CD4-positive, alpha-beta T cell treated with Interleukin-4 for 4 hours (primary cell): ENCODE measurements at regions not wholly inside any gene's neighbourhood (a gene's known extent, or its start where the extent isn't known, plus 50 kb on each side); places are given as distances from the start of the nearest gene placed in this dataset.
"Not testable (repeated sequence)": the region's sequence is repeated elsewhere in the genome, so short reads cannot be mapped to it uniquely, and the experiment has no call there.

ENCODE experiments used
- DNase-seq: peaks from one replicate; pipeline ENCODE4 v3.0.0-alpha.2; 2020

DNA sequence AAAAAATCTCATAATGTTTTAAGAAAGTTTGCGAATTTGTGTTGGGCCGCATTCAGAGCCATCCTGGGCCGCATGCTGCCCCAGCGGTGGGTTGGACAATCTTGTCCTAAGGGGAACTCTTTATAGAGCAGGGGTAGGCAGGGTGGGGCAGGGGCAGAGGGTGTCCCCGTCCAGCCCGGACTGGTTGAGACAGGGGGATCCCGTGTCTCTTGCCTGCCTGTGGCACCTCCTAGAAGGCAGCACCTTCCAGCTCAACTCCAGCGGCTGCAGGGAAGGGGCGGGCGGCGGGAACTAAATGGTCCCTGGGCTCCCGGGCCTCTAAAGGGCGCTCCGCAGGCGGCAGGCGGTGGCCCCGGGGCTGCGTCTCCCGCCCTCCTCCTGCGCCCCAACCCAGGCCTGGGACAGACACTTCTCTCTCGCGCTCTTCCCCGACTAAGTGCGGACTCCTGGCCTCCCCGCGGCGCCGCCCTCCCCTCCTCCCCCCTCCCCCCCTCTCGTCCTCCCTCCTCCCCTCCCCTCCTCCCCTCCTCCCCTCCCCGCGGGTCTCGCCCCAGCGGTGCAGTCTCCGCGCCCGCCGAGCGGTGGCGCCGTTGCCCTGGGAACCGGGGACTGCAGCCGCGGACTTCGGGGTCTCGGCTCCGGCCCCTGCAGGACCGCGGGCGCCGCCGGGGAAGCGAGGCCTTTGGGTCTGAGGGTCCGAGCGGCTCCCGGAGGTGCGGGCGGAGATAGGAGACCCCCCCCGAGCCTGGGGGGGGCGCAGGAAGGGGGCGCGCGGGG is 132.6 kb downstream of the MRPL36 start:
- DNase-seq: no peak

DNA sequence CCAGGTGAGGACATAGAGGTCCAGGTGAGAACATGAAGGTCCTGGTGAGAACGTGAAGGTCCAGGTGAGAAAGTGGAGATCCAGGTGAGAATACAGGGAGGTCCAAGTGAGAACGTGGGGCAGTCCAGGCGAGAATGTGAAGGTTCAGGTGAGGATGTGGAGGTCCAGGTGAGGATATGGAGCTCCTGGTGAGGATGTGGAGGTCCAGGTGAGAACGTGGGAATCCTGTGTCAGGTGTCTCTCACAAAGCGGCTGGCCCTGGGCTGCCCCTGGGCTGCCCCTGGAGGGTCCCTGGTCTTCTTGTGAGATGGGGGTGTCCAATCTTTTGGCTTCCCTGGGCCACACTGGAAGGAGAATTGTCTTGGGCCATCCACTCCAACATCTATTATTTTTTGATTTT is 133.4 kb downstream of the MRPL36 start:
- no peak for DNase-seq

DNA sequence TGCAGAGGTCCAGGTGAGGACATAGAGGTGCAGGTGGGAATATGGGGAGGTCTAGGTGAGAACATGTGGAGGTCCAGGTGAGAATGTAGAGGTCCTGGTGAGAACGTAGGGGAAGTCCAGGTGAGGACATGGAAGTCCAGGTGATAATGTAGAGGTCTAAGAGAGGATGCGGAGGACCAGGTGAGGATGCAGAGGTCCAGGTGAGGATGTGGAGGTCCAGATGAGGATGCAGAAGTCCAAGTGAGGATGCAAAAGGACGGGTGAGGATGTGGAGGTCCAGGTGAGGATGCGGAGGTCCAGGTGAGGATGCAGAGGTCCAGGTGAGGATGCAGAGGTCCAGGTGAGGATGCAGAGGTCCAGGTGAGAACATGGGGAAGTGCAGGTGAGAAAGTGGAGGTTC is 133.8 kb downstream of the MRPL36 start:
- no peak for DNase-seq

DNA sequence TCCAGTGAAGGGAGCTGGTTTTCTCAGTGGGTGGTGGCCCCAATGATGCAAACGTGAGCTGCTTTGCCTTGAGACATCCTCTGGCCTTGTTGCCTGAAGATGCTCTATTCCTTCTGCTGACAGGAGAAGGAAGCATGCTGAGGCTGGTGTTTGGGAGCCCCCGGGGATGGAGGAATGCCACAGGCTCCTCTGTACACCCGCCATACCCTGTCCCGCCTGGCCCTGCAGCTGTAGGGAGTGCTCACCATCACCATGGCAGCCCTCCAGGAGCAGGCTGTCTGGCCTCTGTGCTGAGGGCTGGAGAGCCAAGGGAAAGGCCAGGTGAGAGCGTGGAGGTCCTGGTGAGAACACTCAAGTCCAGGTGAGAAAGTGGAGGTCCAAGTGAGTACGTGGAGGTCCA is 134.4 kb downstream of the MRPL36 start:
- DNase-seq: no peak

DNA sequence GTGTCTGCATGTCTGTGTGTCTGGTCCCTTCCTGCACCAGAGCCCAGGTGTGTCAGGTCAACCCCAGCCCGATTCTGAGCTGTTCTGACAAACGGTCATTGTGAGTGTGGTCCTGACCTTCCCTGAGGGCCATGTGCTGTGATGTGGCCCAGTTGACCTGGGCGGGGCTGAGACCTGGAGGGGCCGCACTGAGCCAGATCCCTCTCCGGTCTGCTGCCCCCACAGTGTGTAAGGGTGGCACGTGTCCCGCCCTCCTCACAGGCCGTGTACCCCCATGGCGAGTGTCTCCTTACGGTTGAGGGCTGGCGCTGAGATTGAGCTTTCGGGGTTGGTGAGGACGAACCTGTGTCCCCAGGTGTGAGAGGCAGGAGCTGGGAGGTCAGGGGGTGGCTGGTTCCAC is 136.5 kb downstream of the MRPL36 start:
- DNase-seq: no peak

DNA sequence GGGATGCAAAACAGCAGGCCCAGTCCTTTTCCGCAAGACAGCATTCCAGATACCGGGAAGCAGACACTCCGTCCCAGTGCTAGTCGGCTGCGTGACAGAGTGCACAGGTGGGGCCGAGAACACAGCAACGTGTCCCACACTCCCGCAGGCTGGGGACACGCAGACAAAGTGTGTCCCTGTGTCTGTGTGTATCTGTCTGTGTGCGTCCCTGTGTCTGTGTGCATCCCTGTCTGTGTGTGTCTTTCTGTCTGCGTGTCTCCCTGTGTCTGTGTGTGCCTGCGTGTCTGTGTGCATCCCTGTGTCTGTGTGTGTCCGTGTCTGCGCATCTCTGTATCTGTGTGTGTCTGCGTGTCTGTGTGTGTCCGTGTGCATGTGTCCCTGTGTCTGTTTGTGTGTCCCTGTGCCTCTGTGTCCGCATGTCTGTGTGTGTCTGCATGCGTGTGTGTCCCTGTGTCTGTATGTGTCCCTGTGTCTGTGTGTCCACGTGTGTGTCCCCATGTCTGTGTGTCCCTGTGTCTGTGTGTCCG is 137.0 kb downstream of the MRPL36 start:
- DNase-seq: no peak

DNA sequence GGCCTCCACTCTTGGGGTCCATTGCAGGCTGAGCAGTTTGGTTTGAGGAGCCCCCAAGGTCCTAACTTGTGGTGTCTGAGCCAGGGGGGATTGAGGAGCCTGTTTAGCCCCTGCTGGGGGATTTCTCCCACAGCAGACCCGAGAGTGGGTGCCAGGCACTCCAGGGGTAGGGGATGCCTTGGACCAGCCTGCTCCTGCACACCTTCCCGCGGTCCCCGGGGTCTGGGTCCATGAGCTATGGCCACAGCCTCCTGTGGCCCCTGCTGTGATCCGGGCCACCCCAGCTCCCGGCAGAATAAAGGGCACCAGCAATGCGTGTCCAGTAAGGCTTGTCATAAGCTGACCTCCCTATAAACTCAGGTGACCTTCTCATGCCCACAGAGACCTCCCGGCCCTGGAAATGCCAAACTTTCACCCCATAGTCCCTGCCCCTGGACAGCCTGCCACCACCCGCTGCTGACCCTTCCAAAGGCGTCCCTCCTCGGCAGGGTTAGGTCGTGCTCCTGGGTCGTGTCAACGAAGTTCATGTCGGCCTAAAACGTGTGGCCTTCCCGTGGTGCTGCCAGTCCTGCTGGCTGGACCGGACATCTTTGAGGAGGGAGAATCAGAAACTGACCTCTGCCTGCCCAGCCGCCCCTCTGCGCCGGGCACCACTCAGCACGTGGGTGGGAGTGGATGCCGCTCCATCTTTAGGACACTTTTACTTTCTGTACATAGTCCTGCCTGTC is 137.6 kb downstream of the MRPL36 start:
- no peak for DNase-seq

DNA sequence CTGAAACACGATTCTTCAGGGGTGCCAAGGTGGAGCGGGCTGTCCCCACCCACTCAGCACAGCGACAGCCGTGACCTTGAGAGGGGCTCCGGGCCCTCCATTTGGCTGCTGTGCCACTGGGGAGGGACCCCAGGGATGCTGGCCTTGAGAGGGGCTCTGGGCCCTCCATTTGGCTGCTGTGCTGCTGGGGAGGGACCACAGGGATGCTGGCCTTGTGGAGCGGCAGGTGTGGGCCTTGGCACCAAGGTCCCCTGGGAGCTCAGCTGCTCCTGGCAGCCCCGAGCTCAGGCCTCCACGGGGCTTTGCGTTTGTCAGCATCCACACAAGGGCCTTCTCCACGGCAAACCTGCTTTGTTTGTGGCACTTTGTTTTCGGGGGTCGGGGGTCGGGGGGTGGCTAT is 137.6 kb upstream of the LPCAT1 start:
- DNase-seq: no peak

DNA sequence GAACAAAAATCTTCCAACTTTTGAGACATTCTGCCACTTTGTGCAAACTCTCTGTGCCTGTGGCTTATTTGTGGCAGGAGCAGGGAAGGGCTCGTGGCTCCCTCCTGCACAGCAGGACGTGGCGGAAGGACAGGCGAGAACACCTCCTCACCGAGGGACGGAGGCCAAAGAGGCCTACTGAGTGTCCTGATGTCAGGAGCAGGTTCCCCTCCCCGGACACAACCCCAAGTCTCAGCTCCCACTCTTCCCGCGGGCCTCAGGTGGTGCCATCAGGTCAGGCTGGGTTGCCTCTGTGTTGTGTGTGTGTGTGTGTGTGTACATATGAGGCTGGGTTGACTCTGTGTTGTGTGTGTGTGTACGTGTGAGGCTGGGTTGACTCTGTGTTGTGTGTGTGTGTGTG is 136.8 kb upstream of the LPCAT1 start:
- no peak for DNase-seq

DNA sequence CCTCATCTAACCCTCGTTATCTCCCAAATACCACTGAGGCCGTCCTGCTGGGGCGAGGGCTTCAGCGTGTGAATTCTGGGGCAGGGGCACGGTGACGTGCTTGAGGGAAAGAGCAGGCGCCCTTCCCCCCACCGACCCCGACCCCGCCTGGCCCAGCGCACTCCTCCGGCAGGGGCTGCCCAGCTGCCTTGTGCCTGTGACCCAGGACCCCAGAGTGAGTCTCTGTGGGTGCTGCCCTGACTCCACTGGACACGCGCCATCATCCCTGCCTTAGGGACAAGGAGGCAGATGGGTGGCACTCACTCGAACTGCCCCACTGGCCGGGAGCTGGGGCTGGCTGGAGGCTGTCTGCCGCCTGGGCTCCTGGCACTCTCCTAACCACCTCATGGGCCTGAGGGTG is 136.2 kb upstream of the LPCAT1 start:
- DNase-seq: no peak

DNA sequence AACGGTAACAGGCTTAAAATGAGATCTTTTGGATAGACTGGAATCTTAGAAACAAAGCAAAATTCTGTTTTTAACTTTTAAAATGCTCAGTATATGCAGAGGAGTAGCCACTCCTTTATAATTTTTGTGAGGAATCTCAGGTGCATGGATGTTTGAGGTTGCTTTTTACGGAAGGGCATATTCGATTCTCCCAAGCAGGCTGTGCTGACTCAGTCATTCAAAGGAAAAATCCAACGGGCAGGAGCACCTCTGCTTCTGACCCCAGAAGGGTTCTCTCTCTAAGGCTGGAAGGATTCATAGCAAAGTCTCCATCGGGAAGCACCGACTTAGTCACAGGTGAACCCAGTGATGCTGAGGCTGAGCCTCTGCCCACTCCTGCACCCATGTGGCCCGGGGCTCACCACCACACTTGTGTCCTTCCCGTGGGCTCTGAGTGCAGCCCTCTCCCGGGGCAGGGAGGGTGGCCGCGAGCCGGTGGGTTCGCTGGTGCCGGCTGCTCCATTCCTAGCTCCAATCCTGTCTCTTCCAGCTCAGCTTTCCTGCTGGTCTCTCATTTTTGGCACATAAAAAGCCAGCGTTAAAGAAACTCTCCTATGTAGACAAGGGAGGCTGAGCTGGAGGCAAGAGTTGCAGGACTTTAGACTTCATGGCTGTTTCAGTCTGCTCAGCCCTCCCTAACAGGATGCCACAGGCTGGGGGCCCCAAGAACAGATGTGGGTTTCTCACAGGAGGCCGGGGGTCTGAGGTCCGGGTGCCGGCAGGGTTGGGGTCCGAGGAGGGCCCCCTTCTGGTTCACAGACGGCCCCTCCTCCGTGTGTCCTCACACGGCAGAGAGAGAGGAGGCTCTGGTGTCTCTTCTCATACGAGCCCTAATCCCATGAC is 135.6 kb upstream of the LPCAT1 start:
- DNase-seq: no peak

DNA sequence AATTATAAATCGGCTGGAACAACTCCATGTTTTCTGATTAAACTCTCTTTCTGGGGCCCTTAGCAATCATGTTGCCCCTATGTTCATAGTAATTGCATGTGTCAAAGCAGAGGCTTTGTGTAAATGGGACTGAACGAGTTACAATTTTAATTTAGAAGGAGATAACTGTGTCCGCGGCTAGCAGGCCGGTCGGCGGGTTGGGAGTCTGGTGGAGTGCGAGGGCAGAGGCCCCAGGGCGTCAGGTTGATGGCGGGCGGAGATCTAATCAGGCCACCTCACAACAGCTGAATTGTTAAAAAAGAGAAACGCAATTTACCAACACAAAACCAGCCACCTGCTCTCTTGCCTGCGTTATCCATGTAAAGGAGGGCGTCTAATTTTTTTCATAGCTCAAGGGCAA is 134.9 kb upstream of the LPCAT1 start:
- no peak for DNase-seq

DNA sequence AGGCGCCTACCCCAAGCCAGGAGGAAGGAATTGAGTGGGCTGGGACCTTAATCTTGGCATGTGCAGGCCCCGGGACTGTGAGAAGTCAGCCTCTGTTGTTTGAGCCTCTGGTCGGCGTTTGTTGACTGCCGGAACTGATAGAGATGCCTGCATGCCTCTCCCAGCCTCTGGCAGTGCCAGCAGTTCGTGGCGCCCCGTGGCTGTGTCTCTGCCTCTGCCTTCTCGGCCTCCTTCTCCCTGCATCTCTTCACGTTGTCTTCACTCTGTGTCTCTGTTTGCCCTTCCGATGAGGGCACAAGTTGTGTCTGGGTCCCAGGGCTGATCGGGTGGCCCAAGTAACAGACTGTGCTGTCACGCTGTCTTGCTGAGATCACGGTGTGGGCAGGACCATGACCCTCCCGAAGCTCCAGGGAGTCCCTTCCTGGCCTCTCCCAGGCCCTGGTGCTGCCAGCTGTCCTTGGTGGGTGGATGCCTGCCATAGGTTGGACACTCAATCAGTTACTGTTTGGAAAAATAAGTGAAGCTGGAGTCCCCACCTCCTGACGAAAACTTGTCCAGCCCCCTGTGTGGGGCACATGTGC is 133.5 kb upstream of the LPCAT1 start:
- no peak for DNase-seq

DNA sequence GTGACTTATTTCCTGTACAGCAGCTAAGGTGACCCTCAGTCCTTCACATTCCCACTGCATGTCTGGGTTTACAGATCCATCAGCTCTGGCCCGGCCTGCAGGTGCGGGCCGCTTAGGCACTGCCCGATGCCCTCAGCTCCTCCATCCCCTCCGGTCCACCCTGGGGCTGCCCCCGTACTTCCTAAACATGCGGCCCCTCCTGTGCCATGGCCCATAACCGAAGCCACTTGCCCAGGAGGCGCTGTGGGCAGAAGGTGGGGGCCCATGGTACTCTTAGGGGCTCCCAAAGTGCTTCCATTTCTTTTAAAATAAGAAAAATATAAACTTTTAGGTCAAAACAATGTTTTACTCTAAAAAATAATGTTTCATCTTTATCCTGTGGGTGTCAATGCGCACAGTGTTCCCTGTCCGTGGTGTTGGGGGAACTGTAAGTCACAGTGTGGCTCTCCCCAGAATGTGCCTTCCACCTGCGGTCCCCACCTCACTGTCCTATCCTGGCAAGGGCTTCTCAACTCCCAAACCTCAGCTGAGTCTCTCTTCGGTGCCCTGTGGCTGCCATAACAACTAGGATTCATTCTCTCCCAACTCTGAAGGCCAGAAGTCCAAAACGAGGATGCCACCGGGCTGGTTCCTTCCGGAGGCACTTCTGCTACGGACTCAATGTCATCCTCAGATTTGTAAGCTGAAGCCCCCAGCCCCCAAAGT is 132.7 kb upstream of the LPCAT1 start:
- DNase-seq: no peak

DNA sequence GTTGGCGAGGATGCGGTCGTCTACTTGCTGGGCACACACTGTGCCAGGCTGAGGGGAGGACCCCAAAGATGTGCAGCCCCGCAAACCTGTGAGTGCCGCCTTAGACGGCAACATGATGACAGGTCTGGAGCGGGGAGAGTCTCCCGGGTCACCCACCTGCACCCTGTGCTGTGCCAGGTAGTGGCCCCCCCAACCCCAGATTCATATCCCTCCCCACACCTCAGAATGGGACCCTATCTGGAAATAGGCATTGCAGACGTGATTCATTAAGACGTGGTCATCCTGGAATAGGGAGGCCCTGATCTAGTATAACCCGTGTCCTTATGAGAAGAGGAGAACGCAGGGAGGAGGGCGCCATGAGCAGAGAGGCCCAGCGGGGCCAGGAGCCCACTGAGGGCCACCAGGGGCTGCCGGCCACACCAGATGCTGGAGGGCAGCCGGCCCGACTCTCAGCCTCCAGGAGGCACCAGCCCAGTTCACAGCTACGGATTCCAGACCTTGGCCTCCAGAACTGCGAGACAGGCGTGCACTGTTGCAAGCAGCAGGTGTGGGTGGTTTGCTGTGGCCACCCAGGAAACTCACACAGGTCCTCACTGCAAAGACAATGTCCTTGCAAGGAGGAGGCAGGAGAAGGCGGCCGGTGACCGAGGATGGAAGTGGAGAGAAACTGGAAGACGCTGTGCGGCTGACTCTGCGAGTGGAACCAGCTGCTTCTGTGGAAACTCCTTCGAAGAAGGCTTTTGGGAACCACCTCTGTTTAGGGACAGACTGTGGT is 131.9 kb upstream of the LPCAT1 start:
- no peak for DNase-seq

DNA sequence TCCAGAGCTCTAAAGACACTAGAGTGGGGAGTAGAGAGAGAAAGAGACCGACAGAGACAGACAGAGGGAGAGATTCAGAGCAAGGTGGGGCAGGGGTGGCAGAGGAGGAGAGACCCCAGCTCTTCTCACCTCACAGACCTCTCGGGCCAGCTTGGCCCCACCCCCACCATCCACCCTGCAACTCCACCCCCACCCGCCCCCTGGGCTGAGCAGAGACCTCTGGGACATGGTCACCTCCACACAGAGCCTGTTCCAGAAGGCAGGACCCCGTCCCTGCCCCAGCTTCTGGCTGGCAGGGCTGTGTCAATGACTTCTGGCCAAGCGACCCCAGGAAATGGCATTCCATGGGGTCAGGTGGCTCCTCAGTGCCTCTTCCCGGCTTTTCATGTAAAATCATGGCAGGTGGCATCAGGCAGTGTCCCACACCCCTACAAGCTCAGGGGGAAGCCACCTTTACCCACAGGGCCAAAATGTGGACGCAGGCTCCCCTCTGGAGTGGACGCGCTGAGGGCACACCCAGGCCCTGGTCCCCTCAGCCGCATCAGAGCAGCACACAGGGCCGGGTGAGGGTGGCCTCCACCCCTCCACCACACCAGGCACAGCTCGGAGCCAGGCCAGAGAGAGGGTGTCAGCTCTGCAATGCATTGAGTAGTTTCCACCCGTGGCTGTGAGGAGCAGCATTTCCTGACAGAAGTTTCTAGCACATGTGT is 131.2 kb upstream of the LPCAT1 start:
- no peak for DNase-seq

DNA sequence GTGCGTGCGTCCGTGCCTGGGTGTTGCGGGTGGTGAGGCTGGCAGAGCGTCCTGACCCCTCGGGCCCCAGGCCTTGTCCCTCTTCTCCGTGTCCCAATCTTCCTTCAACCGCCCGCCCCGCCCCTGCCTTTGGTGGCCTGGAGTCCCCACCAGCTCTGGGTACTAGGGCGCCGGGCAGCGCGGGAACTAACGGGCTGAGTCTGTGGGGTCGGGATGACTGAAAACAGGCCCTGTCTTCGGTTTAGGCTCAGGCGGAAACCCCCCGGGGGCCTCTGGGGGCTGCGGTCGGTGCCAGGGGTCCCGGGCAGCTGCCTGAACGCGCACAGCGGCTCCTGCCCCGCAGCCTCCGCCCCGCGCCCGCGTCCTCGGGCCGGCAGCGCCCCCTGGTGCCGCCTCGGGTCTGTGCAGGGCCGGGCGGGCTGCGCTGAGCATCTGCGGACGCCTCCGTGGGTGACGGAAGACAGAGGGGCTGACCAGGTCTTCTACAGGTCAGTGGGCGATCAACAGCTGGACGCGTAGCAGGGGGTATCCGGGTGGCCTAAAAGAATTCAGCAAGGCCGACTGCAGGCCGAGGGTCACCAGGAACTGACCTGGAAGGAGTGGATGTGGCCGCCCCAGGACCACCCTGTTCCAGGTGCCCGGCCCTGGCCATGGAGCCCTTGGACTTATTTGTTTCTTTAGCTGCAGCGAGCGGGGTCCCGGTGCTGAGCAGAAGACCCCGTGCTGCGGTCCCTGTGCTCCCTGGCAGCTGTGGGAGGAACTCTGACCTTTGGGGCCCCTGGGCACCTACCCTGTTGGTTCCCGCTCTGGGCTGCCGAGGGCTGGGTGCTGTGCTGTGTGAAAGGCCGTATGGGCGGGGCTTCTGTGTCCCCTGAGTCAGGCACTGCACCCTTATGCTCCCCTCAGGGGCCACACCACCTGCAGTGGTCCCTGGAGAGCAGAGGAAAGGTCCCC is 130.2 kb upstream of the LPCAT1 start:
- not testable (repeated sequence) for DNase-seq

DNA sequence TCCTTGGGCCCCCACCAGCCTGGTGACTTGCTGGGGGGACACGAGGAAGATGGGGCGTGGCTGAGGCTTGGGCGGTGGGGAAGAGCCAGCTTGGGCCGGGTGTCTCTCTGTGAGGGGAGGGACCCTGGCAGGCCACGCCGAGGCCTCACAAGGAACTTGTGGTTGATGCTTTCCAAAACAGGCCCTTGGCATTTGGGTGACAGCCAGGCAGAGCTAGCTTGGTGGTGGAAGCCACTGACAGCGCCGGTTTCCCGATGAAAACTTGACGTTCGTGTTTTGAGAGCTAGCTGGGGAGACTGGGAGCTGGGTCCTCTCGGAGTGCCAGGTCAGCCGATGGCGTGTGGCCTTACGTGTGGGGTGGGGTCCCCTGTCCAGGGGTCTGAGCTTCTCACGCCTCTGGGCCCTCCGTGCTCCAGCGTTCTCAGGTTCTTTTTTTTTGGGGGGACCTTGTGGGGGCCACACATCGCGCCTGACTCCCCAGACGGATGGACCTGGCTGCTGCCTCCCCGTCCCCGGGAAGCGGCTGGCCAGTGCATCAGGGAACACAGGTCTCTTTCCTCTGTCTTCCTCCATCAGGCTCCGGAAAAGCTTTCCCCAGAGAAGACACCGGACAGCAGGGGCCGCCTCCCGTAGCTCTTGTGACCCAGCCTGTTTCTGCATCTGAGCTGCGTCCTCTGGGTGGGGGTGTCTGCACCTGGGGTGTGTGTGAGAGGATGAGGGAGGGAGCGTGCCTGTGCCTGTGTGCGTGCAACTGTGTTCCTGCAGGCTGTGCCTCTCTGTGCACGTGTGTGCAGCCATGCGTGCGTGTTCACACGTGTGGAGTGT is 129.3 kb upstream of the LPCAT1 start:
- DNase-seq: no peak
